Stomach (tissue), 4 donors: ENCODE measurements at regions not wholly inside any gene's neighbourhood (a gene's known extent, or its start where the extent isn't known, plus 50 kb on each side); places are given as distances from the start of the nearest gene placed in this dataset.

ENCODE experiments used
- POLR2A ChIP-seq, 4 donors: fragments of 450-650 bp; IDR thresholded peaks; one replicate each; pipeline ENCODE4 v1.6.1; 2016; ENCODE audit warnings: antibody characterized with exemption in 4 of 4, control low read depth in 2 of 4, mild to moderate bottlenecking in 1 of 4, moderate library complexity in 1 of 4
- TF ChIP-seq, protein P1 (sequence below), 7 experiments: fragments of 450-650 bp in 4 of 7; fragments of 200-600 bp in 3 of 7; sonication (generic) in 3 of 7; IDR thresholded peaks; one replicate each; pipeline ENCODE4 v1.5.1; 2016 to 2019; ENCODE audit warnings: antibody characterized with exemption in 7 of 7, control low read depth in 2 of 7, mild to moderate bottlenecking in 1 of 7

DNA sequence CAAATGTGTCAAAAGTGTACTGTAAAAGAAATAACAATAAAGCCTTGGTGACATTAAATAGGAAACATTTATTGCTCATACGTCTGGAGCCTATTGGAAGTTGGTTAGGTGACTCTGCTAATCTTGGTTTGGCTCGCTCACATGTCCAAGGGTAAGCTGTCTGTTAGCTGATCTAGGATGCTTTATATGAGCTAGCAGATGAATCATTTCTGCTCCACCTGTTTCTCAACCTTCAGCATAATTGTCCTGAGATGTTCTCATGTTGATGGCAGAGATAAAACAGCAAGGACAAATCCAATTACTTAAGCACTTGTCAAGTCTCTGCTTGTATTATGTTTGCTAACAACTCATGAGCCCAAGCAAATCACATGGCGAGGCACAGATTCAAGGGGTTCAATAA lies 56.0 kb upstream of the CD53 start:
- TF ChIP-seq, protein P1, sequence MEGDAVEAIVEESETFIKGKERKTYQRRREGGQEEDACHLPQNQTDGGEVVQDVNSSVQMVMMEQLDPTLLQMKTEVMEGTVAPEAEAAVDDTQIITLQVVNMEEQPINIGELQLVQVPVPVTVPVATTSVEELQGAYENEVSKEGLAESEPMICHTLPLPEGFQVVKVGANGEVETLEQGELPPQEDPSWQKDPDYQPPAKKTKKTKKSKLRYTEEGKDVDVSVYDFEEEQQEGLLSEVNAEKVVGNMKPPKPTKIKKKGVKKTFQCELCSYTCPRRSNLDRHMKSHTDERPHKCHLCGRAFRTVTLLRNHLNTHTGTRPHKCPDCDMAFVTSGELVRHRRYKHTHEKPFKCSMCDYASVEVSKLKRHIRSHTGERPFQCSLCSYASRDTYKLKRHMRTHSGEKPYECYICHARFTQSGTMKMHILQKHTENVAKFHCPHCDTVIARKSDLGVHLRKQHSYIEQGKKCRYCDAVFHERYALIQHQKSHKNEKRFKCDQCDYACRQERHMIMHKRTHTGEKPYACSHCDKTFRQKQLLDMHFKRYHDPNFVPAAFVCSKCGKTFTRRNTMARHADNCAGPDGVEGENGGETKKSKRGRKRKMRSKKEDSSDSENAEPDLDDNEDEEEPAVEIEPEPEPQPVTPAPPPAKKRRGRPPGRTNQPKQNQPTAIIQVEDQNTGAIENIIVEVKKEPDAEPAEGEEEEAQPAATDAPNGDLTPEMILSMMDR (IDR thresholded peaks at IDR 0.05): no peak
- TF ChIP-seq POLR2A (IDR thresholded peaks at IDR 0.05): no peak
